ENCODE measurements at regions not wholly inside any gene's neighbourhood (a gene's known extent, or its start where the extent isn't known, plus 50 kb on each side); places are given as distances from the start of the nearest gene placed in this dataset.

DNA sequence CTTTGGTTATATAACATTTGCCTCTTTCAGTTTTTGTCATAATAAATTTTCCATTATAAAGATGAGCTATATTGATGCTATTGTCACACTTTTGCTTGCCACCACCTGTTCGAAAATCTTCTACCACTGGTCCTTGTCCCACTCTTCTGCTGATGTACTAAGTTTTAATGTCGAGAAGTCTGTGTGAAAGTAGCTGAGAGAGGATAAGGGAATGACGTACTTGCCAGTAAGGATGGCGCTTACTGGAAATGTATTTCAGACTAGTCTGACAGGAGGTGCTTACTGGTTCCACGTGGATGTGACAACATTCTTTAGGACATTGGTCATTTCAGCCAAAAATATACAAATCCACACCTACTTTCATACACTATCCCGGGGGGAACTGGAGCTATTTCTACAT, 132.7 kb upstream of the NR3C2 start:
- no peak overlapping the region for H3K27ac ChIP-seq (ENCODE audit: low read depth, low read length)
- no peaks in the 10 kb centered on the region; the same call in 1 of the 2 replicates for H3K9me3 ChIP-seq (ENCODE audit: insufficient read depth, low read depth, low read length)
- no peak overlapping the region for H3K9ac ChIP-seq (ENCODE audit: low read depth, low read length)
- no peaks in the 10 kb centered on the region for H3K36me3 ChIP-seq (ENCODE audit: insufficient read depth, low read length)
- 91% methylated on average over 5 of the region's 6 CpGs for WGBS
- H3K4me1 ChIP-seq (ENCODE audit: insufficient read depth, low read length) = no peaks in the 10 kb centered on the region
- no peaks in the 10 kb centered on the region for H3K27me3 ChIP-seq (ENCODE audit: insufficient read depth, low read length)
- H3K4me3 ChIP-seq (ENCODE audit: low read length) = no peak overlapping the region

DNA sequence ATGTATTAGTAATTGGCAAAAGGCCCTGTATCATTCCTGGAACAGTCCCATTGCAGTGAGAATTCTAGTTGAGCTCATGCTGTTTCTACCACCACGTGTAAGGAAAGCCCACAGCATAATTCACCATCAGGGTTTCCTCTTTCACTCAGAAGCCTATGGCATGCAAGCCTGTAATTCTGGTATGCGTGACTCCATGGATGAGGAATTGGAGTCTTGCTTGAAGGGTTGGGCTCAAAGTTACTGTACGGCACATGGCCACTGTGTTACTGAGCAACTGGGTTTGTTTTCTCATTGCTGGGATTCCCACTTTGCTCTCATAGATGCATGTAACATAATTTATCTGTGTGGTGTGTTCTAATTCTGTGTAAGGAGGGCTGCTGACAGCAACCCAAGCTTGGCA, 132.3 kb upstream of the NR3C2 start:
- no peaks in the 10 kb centered on the region for H3K4me1 ChIP-seq (ENCODE audit: insufficient read depth, low read length)
- H3K9me3 ChIP-seq (ENCODE audit: insufficient read depth, low read depth, low read length) = no peaks in the 10 kb centered on the region; the same call in 1 of the 2 replicates
- no peak overlapping the region for H3K27ac ChIP-seq (ENCODE audit: low read depth, low read length)
- no peak overlapping the region for H3K9ac ChIP-seq (ENCODE audit: low read depth, low read length)
- H3K27me3 ChIP-seq (ENCODE audit: insufficient read depth, low read length) = no peaks in the 10 kb centered on the region
- whole genome bisulfite sequencing = 62% methylated on average over 3 of the region's 3 CpGs
- H3K4me3 ChIP-seq (ENCODE audit: low read length) = no peak overlapping the region
- no peaks in the 10 kb centered on the region for H3K36me3 ChIP-seq (ENCODE audit: insufficient read depth, low read length)

DNA sequence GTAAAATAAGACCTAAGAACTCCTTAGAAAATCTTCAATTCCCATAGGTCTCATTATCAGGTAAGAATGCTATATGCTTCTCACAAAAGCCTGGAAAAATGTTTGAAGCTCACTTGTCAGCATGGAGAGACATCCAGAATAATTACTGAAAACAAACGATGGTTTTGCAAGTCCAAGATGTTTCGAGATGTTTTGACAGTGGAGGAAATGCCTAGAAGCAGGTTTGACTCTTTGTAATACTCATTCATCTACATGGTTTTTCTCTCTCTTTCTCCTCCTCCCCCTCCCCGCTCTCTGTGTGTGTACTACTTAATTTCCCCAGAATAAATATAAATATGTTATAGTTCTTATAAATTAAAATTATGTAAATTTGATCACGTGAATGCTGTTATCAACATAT, 131.9 kb upstream of the NR3C2 start:
- no peak overlapping the region for H3K9ac ChIP-seq (ENCODE audit: low read depth, low read length)

DNA sequence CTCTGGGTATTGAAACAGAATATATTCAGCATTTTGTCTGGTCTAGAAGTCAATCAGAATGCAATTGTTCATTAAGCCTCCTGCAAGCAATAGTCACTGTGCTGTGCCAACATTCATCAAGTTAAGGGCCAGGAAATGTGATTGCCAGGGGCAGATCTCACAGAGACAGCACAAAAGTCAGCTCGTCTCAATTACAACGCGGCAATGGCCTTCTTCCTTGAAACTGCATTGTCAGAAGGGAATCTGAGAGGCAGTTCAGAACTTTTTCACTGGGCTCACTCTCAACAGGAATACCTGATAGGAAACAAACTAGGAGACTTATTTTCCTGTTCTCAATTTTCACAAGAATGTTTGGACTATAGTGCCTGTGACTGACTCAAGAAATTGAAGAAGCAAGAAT, 131.1 kb upstream of the NR3C2 start:
- Histone ChIP-seq H3K9ac (ENCODE audit: low read depth, low read length) (no peak overlapping the region), H3K27ac (ENCODE audit: low read depth, low read length) (no peak overlapping the region), H3K27me3 (ENCODE audit: insufficient read depth, low read length) (no peaks in the 10 kb centered on the region), H3K4me1 (ENCODE audit: insufficient read depth, low read length) (no peaks in the 10 kb centered on the region), H3K36me3 (ENCODE audit: insufficient read depth, low read length) (no peaks in the 10 kb centered on the region), H3K9me3 (ENCODE audit: insufficient read depth, low read depth, low read length) (no peaks in the 10 kb centered on the region; the same call in 1 of the 2 replicates), H3K4me3 (ENCODE audit: low read length) (no peak overlapping the region)
- WGBS = 84% methylated on average over 3 of the region's 3 CpGs

More for the DNA sequence above, 131.9 kb upstream of the NR3C2 start:
- H3K36me3 ChIP-seq (ENCODE audit: insufficient read depth, low read length) = no peaks in the 10 kb centered on the region
- no peak overlapping the region for H3K27ac ChIP-seq (ENCODE audit: low read depth, low read length)
- no peaks in the 10 kb centered on the region for H3K27me3 ChIP-seq (ENCODE audit: insufficient read depth, low read length)
- no peaks in the 10 kb centered on the region; the same call in 1 of the 2 replicates for H3K9me3 ChIP-seq (ENCODE audit: insufficient read depth, low read depth, low read length)
- no peak overlapping the region for H3K4me3 ChIP-seq (ENCODE audit: low read length)
- 95% methylated on average over 2 of the region's 4 CpGs for WGBS
- no peaks in the 10 kb centered on the region for H3K4me1 ChIP-seq (ENCODE audit: insufficient read depth, low read length)

DNA sequence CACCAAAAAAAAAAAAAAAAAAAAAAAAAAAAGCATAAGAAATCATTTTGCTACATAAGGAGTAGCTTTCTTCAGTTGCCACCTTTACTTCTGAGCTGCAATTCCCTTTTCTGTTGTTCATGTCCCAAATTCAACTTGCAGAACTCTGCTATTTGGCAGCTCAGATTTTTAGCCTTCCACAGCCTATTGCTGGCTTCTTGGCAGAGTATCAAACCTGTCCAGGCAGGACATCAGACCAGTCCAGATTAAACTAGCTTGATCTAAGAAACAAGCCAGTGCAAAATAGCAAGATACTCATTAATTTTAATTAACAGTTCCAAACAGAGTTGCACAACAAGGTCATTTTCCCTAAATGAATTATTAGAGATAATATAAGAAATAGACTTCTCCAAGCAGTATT, 123.6 kb upstream of the NR3C2 start:
- no peak overlapping the region for H3K4me3 ChIP-seq (ENCODE audit: low read length)
- H3K27ac ChIP-seq (ENCODE audit: low read depth, low read length) = no peak overlapping the region
- no peak overlapping the region for H3K9ac ChIP-seq (ENCODE audit: low read depth, low read length)
- no peaks in the 10 kb centered on the region for H3K36me3 ChIP-seq (ENCODE audit: insufficient read depth, low read length)
- H3K4me1 ChIP-seq (ENCODE audit: insufficient read depth, low read length) = no peaks in the 10 kb centered on the region
- H3K9me3 ChIP-seq (ENCODE audit: insufficient read depth, low read depth, low read length) = no peaks in the 10 kb centered on the region; the same call in 1 of the 2 replicates
- no peaks in the 10 kb centered on the region for H3K27me3 ChIP-seq (ENCODE audit: insufficient read depth, low read length)

DNA sequence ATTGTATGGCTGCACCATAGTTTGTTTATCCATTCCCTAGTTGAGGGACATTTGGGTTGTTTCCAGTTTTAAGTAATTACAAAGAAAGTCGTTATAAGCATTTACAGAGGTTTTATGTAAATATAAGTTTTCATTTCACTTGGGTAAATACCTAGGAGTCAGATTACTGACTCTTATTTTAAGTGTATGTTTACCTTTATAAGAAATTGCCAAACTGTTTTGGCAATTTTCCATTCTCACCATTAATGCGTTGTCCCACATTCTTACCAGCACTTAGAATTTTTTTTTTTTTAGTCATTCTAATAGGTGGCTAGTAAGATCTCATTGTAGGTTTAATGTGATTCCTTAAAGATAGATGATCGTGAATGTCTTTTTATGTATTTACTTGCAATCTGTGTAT, 121.5 kb upstream of the NR3C2 start:
- H3K4me1 ChIP-seq (ENCODE audit: insufficient read depth, low read length) = no peaks in the 10 kb centered on the region
- no peak overlapping the region for H3K4me3 ChIP-seq (ENCODE audit: low read length)
- no peaks in the 10 kb centered on the region for H3K36me3 ChIP-seq (ENCODE audit: insufficient read depth, low read length)
- H3K9me3 ChIP-seq (ENCODE audit: insufficient read depth, low read depth, low read length) = no peaks in the 10 kb centered on the region
- no peaks in the 10 kb centered on the region for H3K27me3 ChIP-seq (ENCODE audit: insufficient read depth, low read length)
- H3K27ac ChIP-seq (ENCODE audit: low read depth, low read length) = no peak overlapping the region
- H3K9ac ChIP-seq (ENCODE audit: low read depth, low read length) = no peak overlapping the region
- 86% methylated on average over 2 of the region's 3 CpGs for WGBS

DNA sequence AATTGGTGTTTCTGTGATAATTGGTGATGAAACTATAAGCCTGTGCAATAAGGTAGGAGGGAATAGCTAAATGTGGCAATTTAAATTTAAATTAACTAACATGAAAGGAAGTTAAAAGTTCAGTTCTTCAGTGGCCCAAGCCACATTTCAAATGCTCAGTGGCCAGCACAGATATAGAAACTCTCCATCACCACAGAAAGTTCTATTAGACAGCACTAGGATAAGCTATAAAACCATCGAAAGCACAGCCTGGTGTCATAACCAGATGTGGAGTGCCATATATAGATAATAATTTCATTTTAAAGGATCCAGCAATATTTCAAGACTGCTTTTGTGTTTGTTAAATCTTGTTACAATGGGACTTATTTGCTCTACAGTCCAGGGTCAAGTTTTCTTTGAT, 119.3 kb upstream of the NR3C2 start:
- WGBS = no CpG with 5 or more reads among the region's 1 CpG
- Histone ChIP-seq H3K27ac (ENCODE audit: low read depth, low read length) (no peak overlapping the region), H3K4me3 (ENCODE audit: low read length) (no peak overlapping the region), H3K9ac (ENCODE audit: low read depth, low read length) (no peak overlapping the region), H3K4me1 (ENCODE audit: insufficient read depth, low read length) (no peaks in the 10 kb centered on the region), H3K36me3 (ENCODE audit: insufficient read depth, low read length) (no peaks in the 10 kb centered on the region), H3K9me3 (ENCODE audit: insufficient read depth, low read depth, low read length) (no peaks in the 10 kb centered on the region), H3K27me3 (ENCODE audit: insufficient read depth, low read length) (no peaks in the 10 kb centered on the region)

DNA sequence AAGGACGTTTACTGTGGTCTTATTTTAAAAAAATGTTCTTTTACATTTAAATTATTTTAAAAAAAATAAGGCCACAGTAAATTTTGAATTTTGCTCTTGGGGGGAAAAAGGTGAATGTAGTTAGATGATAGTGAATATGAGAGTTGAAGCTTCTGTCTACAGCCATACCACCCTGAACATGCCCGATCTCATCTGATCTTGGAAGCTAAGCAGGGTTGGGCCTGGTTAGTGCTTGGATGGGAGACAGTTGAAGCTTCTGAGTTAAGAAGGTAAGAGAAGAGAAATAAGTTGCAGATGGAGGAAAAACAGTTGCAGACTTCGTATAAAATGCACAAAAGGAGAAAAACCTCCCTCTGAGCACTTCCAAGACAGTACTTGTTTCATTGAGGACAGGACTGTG, 115.6 kb upstream of the NR3C2 start:
- Histone ChIP-seq H3K27ac (ENCODE audit: low read depth, low read length) (no peak overlapping the region), H3K36me3 (ENCODE audit: insufficient read depth, low read length) (no peaks in the 10 kb centered on the region), H3K4me3 (ENCODE audit: low read length) (no peak overlapping the region), H3K9me3 (ENCODE audit: insufficient read depth, low read depth, low read length) (no peaks in the 10 kb centered on the region), H3K27me3 (ENCODE audit: insufficient read depth, low read length) (no peaks in the 10 kb centered on the region), H3K9ac (ENCODE audit: low read depth, low read length) (no peak overlapping the region), H3K4me1 (ENCODE audit: insufficient read depth, low read length) (no peaks in the 10 kb centered on the region)
- WGBS = 85% methylated on average over 2 of the region's 3 CpGs

DNA sequence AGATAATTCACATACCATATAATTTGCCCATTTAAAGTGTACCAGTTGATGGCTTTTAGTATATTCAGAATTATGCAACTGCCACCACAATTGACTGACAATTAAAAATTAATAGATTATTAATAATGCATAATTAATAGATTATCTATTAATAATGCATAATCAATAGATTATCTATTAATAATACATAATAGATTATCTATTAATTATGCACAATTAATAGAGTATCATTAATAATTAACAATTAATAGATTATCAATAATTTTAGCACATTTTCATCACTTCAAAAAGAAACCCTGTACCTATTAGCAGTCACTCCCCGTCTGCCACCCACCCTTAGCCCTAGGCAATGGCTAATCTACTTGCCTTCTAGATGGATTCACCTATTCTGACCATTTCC, 108.6 kb upstream of the NR3C2 start:
- Histone ChIP-seq H3K4me1 (ENCODE audit: insufficient read depth, low read length) (no peaks in the 10 kb centered on the region), H3K27ac (ENCODE audit: low read depth, low read length) (no peak overlapping the region), H3K9me3 (ENCODE audit: insufficient read depth, low read depth, low read length) (no peaks in the 10 kb centered on the region), H3K4me3 (ENCODE audit: low read length) (no peak overlapping the region), H3K27me3 (ENCODE audit: insufficient read depth, low read length) (no peaks in the 10 kb centered on the region), H3K36me3 (ENCODE audit: insufficient read depth, low read length) (no peaks in the 10 kb centered on the region), H3K9ac (ENCODE audit: low read depth, low read length) (no peak overlapping the region)
- 98% methylated on average over 1 of the region's 1 CpG for WGBS

DNA sequence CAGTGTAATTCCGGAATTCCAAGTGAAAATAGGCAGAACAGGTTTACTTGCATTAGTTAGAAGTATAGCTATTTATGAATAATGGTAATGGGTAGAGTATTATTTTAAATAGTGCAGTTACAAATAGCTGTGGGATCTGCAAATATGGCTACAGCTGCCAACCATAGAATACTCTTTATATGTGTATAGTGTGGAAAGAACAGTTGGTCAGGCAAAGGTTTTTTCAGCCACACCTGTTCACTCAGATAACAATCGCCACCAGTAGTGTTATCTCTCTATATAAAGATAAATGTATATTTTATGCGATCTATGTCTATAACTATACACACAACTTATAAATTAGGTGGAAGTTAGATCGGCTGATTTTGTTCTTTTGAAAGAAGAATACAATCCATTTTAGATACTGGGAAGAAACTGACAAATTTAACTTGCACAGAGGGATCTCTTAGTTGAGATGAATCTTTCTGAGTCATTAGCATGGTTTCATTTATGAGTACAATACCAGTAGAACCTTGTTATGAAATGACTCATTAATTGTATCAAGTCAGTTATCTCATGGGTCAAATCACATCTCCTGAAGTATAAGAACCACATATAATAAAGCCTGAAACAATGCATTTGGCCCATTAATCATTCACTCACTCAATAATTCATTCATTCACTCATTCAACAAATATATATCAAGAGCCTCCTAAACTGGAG, 100.9 kb upstream of the NR3C2 start:
- H3K9me3 ChIP-seq (ENCODE audit: insufficient read depth, low read depth, low read length) = no peaks in the 10 kb centered on the region

DNA sequence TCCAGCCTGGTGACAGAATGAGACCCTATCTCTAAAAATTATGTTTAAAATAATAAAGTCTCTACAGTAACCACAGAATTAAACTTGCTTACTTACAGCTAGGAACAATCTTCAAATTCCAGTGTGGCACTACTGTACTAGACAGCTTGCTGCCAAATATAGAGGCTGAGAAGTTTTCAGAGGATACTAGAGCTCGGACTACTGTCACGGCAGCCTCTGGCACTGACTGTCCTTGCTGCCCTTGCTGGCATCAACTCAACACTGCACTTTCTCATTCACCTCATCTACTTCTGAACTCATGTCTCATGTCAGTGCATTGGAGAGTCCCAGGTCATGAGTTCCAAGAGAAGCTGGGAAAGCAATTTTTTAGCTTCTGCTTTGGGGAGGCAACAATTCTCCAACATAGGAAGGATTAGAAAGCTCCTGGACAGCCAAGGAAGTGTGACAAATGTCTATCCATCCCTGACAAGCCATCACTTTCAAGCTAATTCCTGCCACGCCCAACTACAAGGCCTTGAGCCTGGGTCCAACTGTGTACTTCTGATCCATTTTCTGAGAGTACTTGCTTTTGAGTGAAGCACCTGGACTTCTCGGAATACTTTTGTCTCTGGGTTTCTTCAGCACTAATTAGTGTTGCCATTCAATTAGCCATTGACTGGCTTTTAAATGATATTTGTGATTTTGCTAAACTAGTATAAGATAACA, 98.6 kb upstream of the NR3C2 start:
- WGBS = 77% methylated on average over 4 of the region's 4 CpGs
- Histone ChIP-seq H3K4me1 (ENCODE audit: insufficient read depth, low read length) (no peaks in the 10 kb centered on the region; the same call in 1 of the 2 replicates), H3K27me3 (ENCODE audit: insufficient read depth, low read length) (no peaks in the 10 kb centered on the region), H3K36me3 (ENCODE audit: insufficient read depth, low read length) (no peaks in the 10 kb centered on the region), H3K9me3 (ENCODE audit: insufficient read depth, low read depth, low read length) (no peaks in the 10 kb centered on the region), H3K4me3 (ENCODE audit: low read length) (no peak overlapping the region), H3K27ac (ENCODE audit: low read depth, low read length) (no peak overlapping the region), H3K9ac (ENCODE audit: low read depth, low read length) (no peak overlapping the region)

More for the DNA sequence above, 100.9 kb upstream of the NR3C2 start:
- H3K9ac ChIP-seq (ENCODE audit: low read depth, low read length) = no peak overlapping the region
- H3K4me3 ChIP-seq (ENCODE audit: low read length) = no peak overlapping the region
- WGBS = 88% methylated on average over 2 of the region's 4 CpGs
- no peak overlapping the region for H3K27ac ChIP-seq (ENCODE audit: low read depth, low read length)
- no peaks in the 10 kb centered on the region for H3K36me3 ChIP-seq (ENCODE audit: insufficient read depth, low read length)
- H3K4me1 ChIP-seq (ENCODE audit: insufficient read depth, low read length) = no peaks in the 10 kb centered on the region; the same call in 1 of the 2 replicates
- no peaks in the 10 kb centered on the region for H3K27me3 ChIP-seq (ENCODE audit: insufficient read depth, low read length)
